ENCODE measurements at regions not wholly inside any gene's neighbourhood (a gene's known extent, or its start where the extent isn't known, plus 50 kb on each side); places are given as distances from the start of the nearest gene placed in this dataset.

- no peak for DNase-seq (ENCODE audit: low spot score)
- Histone ChIP-seq H3K36me3 (ENCODE audit: control insufficient read depth in 4 of 4, insufficient read depth in 3 of 4, low read depth in 1 of 4, low read length in 3 of 4) (no peaks in the 10 kb centered on the region), H3K9me3 (ENCODE audit: control insufficient read depth in 4 of 4, low read length in 3 of 4) (no peaks in the 10 kb centered on the region), H3K9ac (ENCODE audit: low read depth in 1 of 2, low read length in 2 of 2) (no peak overlapping the region), H3K27ac (ENCODE audit: low read depth in 1 of 2, low read length in 2 of 2) (no peak overlapping the region), H3K4me1 (ENCODE audit: control insufficient read depth in 4 of 4, insufficient read depth in 4 of 4, low read length in 3 of 4) (no peaks in the 10 kb centered on the region), H3K27me3 (ENCODE audit: control insufficient read depth in 4 of 4, insufficient read depth in 4 of 4, low read length in 3 of 4) (no peaks in the 10 kb centered on the region), H3K4me3 (ENCODE audit: low read depth in 1 of 3, low read length in 3 of 3) (no peak overlapping the region)
- TF ChIP-seq TAF1 (conservative IDR thresholded peaks at IDR 0.05), result no peak
- TF ChIP-seq, protein P1, sequence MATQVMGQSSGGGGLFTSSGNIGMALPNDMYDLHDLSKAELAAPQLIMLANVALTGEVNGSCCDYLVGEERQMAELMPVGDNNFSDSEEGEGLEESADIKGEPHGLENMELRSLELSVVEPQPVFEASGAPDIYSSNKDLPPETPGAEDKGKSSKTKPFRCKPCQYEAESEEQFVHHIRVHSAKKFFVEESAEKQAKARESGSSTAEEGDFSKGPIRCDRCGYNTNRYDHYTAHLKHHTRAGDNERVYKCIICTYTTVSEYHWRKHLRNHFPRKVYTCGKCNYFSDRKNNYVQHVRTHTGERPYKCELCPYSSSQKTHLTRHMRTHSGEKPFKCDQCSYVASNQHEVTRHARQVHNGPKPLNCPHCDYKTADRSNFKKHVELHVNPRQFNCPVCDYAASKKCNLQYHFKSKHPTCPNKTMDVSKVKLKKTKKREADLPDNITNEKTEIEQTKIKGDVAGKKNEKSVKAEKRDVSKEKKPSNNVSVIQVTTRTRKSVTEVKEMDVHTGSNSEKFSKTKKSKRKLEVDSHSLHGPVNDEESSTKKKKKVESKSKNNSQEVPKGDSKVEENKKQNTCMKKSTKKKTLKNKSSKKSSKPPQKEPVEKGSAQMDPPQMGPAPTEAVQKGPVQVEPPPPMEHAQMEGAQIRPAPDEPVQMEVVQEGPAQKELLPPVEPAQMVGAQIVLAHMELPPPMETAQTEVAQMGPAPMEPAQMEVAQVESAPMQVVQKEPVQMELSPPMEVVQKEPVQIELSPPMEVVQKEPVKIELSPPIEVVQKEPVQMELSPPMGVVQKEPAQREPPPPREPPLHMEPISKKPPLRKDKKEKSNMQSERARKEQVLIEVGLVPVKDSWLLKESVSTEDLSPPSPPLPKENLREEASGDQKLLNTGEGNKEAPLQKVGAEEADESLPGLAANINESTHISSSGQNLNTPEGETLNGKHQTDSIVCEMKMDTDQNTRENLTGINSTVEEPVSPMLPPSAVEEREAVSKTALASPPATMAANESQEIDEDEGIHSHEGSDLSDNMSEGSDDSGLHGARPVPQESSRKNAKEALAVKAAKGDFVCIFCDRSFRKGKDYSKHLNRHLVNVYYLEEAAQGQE (IDR thresholded peaks at IDR 0.05), result no peak
- TF ChIP-seq FOXA2 (IDR thresholded peaks at IDR 0.05), result no peak
- TF ChIP-seq EGR1 (IDR thresholded peaks at IDR 0.05; ENCODE audit: low read depth in 2 of 2), result no peak
- no peak for TF ChIP-seq RXRA (IDR thresholded peaks at IDR 0.05)
- no peak for TF ChIP-seq JUND (IDR thresholded peaks at IDR 0.05)
- no peak for TF ChIP-seq NR2F2 (IDR thresholded peaks at IDR 0.05)
- no peak for TF ChIP-seq RAD21 (IDR thresholded peaks at IDR 0.05)
- no peak for TF ChIP-seq MAX (IDR thresholded peaks at IDR 0.05)
- 74% methylated on average over 4 of the region's 4 CpGs for WGBS
Measured at GRCh38 chr4:44871133-44871532, 144.8 kb upstream of the GNPDA2 start.

DNA sequence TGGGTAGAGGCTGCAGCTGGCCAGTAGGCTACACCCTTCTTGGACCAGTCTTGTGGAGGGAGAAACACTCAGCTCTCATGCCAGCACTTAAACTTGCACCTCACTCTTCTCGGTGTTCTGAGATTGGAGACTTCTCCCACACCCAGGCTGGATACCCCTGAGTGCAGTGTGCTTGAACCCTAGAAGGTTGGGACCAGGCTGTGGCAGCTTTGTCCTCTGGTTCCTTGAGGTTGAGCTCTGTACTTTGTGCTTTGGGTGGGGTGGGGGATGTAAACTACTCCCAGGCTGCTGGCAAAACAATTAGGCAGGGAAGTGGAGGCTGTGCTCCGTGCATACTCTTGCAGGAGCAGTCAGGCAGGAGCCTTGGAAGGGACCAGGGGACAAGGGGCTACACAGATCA, 143.6 kb upstream of the GNPDA2 start:
- no peak overlapping the region for H3K27ac ChIP-seq (ENCODE audit: low read depth in 1 of 2, low read length in 2 of 2)
- H3K4me3 ChIP-seq (ENCODE audit: low read depth in 1 of 3, low read length in 3 of 3), result no peak overlapping the region
- TF ChIP-seq EGR1 (IDR thresholded peaks at IDR 0.05; ENCODE audit: low read depth in 2 of 2) (no peak), TAF1 (conservative IDR thresholded peaks at IDR 0.05) (no peak), RAD21 (IDR thresholded peaks at IDR 0.05) (no peak), YY1 (IDR thresholded peaks at IDR 0.05) (no peak), HNF4A (conservative IDR thresholded peaks at IDR 0.05) (no peak), NR2F2 (IDR thresholded peaks at IDR 0.05) (no peak)
- TF ChIP-seq, protein P2, sequence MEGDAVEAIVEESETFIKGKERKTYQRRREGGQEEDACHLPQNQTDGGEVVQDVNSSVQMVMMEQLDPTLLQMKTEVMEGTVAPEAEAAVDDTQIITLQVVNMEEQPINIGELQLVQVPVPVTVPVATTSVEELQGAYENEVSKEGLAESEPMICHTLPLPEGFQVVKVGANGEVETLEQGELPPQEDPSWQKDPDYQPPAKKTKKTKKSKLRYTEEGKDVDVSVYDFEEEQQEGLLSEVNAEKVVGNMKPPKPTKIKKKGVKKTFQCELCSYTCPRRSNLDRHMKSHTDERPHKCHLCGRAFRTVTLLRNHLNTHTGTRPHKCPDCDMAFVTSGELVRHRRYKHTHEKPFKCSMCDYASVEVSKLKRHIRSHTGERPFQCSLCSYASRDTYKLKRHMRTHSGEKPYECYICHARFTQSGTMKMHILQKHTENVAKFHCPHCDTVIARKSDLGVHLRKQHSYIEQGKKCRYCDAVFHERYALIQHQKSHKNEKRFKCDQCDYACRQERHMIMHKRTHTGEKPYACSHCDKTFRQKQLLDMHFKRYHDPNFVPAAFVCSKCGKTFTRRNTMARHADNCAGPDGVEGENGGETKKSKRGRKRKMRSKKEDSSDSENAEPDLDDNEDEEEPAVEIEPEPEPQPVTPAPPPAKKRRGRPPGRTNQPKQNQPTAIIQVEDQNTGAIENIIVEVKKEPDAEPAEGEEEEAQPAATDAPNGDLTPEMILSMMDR (IDR thresholded peaks at IDR 0.05; ENCODE audit: low read depth, low read length, missing input control), result no peak
- TF ChIP-seq, protein P3, sequence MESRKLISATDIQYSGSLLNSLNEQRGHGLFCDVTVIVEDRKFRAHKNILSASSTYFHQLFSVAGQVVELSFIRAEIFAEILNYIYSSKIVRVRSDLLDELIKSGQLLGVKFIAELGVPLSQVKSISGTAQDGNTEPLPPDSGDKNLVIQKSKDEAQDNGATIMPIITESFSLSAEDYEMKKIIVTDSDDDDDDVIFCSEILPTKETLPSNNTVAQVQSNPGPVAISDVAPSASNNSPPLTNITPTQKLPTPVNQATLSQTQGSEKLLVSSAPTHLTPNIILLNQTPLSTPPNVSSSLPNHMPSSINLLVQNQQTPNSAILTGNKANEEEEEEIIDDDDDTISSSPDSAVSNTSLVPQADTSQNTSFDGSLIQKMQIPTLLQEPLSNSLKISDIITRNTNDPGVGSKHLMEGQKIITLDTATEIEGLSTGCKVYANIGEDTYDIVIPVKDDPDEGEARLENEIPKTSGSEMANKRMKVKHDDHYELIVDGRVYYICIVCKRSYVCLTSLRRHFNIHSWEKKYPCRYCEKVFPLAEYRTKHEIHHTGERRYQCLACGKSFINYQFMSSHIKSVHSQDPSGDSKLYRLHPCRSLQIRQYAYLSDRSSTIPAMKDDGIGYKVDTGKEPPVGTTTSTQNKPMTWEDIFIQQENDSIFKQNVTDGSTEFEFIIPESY (IDR thresholded peaks at IDR 0.05), result no peak
- TF ChIP-seq, protein P1 (IDR thresholded peaks at IDR 0.05), result no peak
- no peaks in the 10 kb centered on the region for H3K27me3 ChIP-seq (ENCODE audit: control insufficient read depth in 4 of 4, insufficient read depth in 4 of 4, low read length in 3 of 4)
- no peak for DNase-seq (ENCODE audit: low spot score)
- H3K4me1 ChIP-seq (ENCODE audit: control insufficient read depth in 4 of 4, insufficient read depth in 4 of 4, low read length in 3 of 4), result no peaks in the 10 kb centered on the region
- no peaks in the 10 kb centered on the region for H3K9me3 ChIP-seq (ENCODE audit: control insufficient read depth in 4 of 4, low read length in 3 of 4)
- H3K9ac ChIP-seq (ENCODE audit: low read depth in 1 of 2, low read length in 2 of 2), result no peak overlapping the region
- no peaks in the 10 kb centered on the region for H3K36me3 ChIP-seq (ENCODE audit: control insufficient read depth in 4 of 4, insufficient read depth in 3 of 4, low read depth in 1 of 4, low read length in 3 of 4)
- 68% methylated on average over 2 of the region's 2 CpGs for WGBS

Data from liver (tissue), 8 donors.